Ectodermal cell (in vitro differentiated cells): ENCODE measurements at regions not wholly inside any gene's neighbourhood (a gene's known extent, or its start where the extent isn't known, plus 50 kb on each side); places are given as distances from the start of the nearest gene placed in this dataset.
A peak's percentile ranks its signal among the peaks of the same experiment; 100 is the strongest.

Experiments
- H3K27ac ChIP-seq: 2 replicates; pipeline ENCODE4 v1.7.0; 2013; ENCODE audit warnings: mild to moderate bottlenecking, low read depth, low read length; ENCODE audit not compliant: insufficient read depth, poor library complexity, severe bottlenecking
- H3K27me3 ChIP-seq: 2 replicates; pipeline ENCODE4 v1.7.0; 2013; ENCODE audit warnings: mild to moderate bottlenecking, low read length; ENCODE audit not compliant: insufficient read depth, control insufficient read depth, poor library complexity, severe bottlenecking
- H3K36me3 ChIP-seq: one replicate; pipeline ENCODE4 v1.7.0; 2013; ENCODE audit warnings: low read length; ENCODE audit not compliant: control insufficient read depth, insufficient read depth
- H3K4me1 ChIP-seq: one replicate; pipeline ENCODE4 v1.7.0; 2013; ENCODE audit warnings: low read length; ENCODE audit not compliant: control insufficient read depth, insufficient read depth
- H3K4me3 ChIP-seq: 2 replicates; pipeline ENCODE4 v1.7.0; 2013; ENCODE audit warnings: low read depth, low read length, control low read depth; ENCODE audit not compliant: insufficient read depth
- H3K9me3 ChIP-seq: 2 replicates; pipeline ENCODE4 v1.7.0; 2013; ENCODE audit warnings: mild to moderate bottlenecking, low read length, moderate library complexity; ENCODE audit not compliant: control insufficient read depth
- WGBS, 2 experiments: methylation state at CpG; one replicate each; pipeline ENCODE4 v1.1.7; 2013; ENCODE audit warnings: missing lambda C conversion rate in 2 of 2; 5-methylcytosine and 5-hydroxymethylcytosine counted together

- H3K4me3 ChIP-seq = no peak overlapping the region
- H3K27me3 ChIP-seq = no peaks in the 10 kb centered on the region
- H3K9me3 ChIP-seq = no peaks in the 10 kb centered on the region
- WGBS, 2 experiments = 89 to 92% methylated on average over 21 of the region's 21 CpGs
- no peak overlapping the region for H3K27ac ChIP-seq
- H3K4me1 ChIP-seq = no peaks in the 10 kb centered on the region
- no peaks in the 10 kb centered on the region for H3K36me3 ChIP-seq
These were observed 49.7 kb downstream of the CYRIA start for GRCh38 chr2:16615687-16616615.

- Histone ChIP-seq H3K9me3 (no peaks in the 10 kb centered on the region), H3K4me3 (no peak overlapping the region), H3K27me3 (no peaks in the 10 kb centered on the region), H3K36me3 (no peaks in the 10 kb centered on the region), H3K27ac (no peak overlapping the region), H3K4me1 (no peaks in the 10 kb centered on the region)
- 76 to 79% methylated on average over 3 of the region's 3 CpGs for WGBS, 2 experiments
These were observed 50.4 kb downstream of the CYRIA start for GRCh38 chr2:16615246-16615645.

GRCh38 chr2:16614314-16614860 is 51.2 kb downstream of the CYRIA start:
- Histone ChIP-seq H3K27ac (no peak overlapping the region), H3K36me3 (no peaks in the 10 kb centered on the region), H3K27me3 (no peaks in the 10 kb centered on the region), H3K9me3 (no peaks in the 10 kb centered on the region), H3K4me3 (no peak overlapping the region), H3K4me1 (no peaks in the 10 kb centered on the region)
- 89 to 92% methylated on average over 10 of the region's 10 CpGs for WGBS, 2 experiments

GRCh38 chr2:16613539-16614011 is 52.1 kb downstream of the CYRIA start:
- H3K27me3 ChIP-seq = no peaks in the 10 kb centered on the region
- no peak overlapping the region for H3K27ac ChIP-seq
- no peaks in the 10 kb centered on the region for H3K9me3 ChIP-seq
- no peaks in the 10 kb centered on the region for H3K36me3 ChIP-seq
- 63 to 74% methylated on average over 6 of the region's 6 CpGs for WGBS, 2 experiments
- H3K4me1 ChIP-seq = no peaks in the 10 kb centered on the region
- H3K4me3 ChIP-seq = no peak overlapping the region

- H3K4me1 ChIP-seq = no peaks in the 10 kb centered on the region
- H3K27ac ChIP-seq = no peak overlapping the region
- 92 to 95% methylated on average over 3 to 4 of the region's 4 CpGs for WGBS, 2 experiments
- no peaks in the 10 kb centered on the region for H3K27me3 ChIP-seq
- H3K9me3 ChIP-seq = no peaks in the 10 kb centered on the region
- no peaks in the 10 kb centered on the region for H3K36me3 ChIP-seq
- H3K4me3 ChIP-seq = no peak overlapping the region
These were observed 53.1 kb downstream of the CYRIA start for GRCh38 chr2:16612490-16612889.

GRCh38 chr2:16609786-16610185 is 55.8 kb downstream of the CYRIA start:
- Histone ChIP-seq H3K27me3 (no peaks in the 10 kb centered on the region), H3K36me3 (no peaks in the 10 kb centered on the region), H3K4me3 (no peak overlapping the region), H3K9me3 (no peaks in the 10 kb centered on the region), H3K4me1 (no peaks in the 10 kb centered on the region), H3K27ac (no peak overlapping the region)
- 83 to 86% methylated on average over 3 of the region's 3 CpGs for WGBS, 2 experiments

- no peaks in the 10 kb centered on the region for H3K36me3 ChIP-seq
- 5 to 6% methylated on average over 21 of the region's 21 CpGs for WGBS, 2 experiments
- H3K9me3 ChIP-seq = no peaks in the 10 kb centered on the region
- no peaks in the 10 kb centered on the region for H3K27me3 ChIP-seq
- H3K4me3 ChIP-seq = peak overlapping the region; percentile 43
- H3K27ac ChIP-seq = peak overlapping the region; percentile 11
- no peaks in the 10 kb centered on the region for H3K4me1 ChIP-seq
These were observed 56.7 kb downstream of the CYRIA start for GRCh38 chr2:16608661-16609643.

GRCh38 chr2:16607301-16607700 is 58.3 kb downstream of the CYRIA start:
- H3K4me1 ChIP-seq = no peaks in the 10 kb centered on the region
- 88 to 89% methylated on average over 7 of the region's 7 CpGs for WGBS, 2 experiments

GRCh38 chr2:16604236-16604635 is 61.4 kb downstream of the CYRIA start:
- Histone ChIP-seq H3K27me3 (no peaks in the 10 kb centered on the region), H3K4me3 (no peak overlapping the region), H3K27ac (no peak overlapping the region), H3K4me1 (no peaks in the 10 kb centered on the region), H3K36me3 (no peaks in the 10 kb centered on the region), H3K9me3 (no peaks in the 10 kb centered on the region)
- WGBS, 2 experiments = 68 to 76% methylated on average over 4 of the region's 4 CpGs

More at GRCh38 chr2:16607301-16607700, 58.3 kb downstream of the CYRIA start:
- H3K27me3 ChIP-seq = no peaks in the 10 kb centered on the region
- no peaks in the 10 kb centered on the region for H3K9me3 ChIP-seq
- no peaks in the 10 kb centered on the region for H3K36me3 ChIP-seq
- H3K4me3 ChIP-seq = no peak overlapping the region
- H3K27ac ChIP-seq = no peak overlapping the region
